ENCODE measurements at regions not wholly inside any gene's neighbourhood (a gene's known extent, or its start where the extent isn't known, plus 50 kb on each side); places are given as distances from the start of the nearest gene placed in this dataset.

- H3K36me3 Mint-ChIP-seq, result no peaks in the 10 kb centered on the region
- no peaks in the 10 kb centered on the region for H3K9me3 Mint-ChIP-seq
- H3K4me3 Mint-ChIP-seq, result no peak overlapping the region
- no peaks in the 10 kb centered on the region for H3K4me1 Mint-ChIP-seq
- no peak overlapping the region for H3K27ac Mint-ChIP-seq
- ATAC-seq (no peak), DNase-seq (ENCODE audit: low spot score) (no peak)
- TF ChIP-seq RORB (CRISPR knock-in tag; IDR thresholded peaks at IDR 0.05) (no peak), ZNF423 (CRISPR knock-in tag; IDR thresholded peaks at IDR 0.05) (no peak), ZNF416 (CRISPR knock-in tag; IDR thresholded peaks at IDR 0.05) (no peak), SP1 (CRISPR knock-in tag; conservative IDR thresholded peaks at IDR 0.05) (no peak), AFF4 (CRISPR knock-in tag; IDR thresholded peaks at IDR 0.05; ENCODE audit: borderline replicate concordance) (no peak), USF2 (CRISPR knock-in tag; IDR thresholded peaks at IDR 0.05) (no peak), ZNF317 (CRISPR knock-in tag; IDR thresholded peaks at IDR 0.05; ENCODE audit: borderline replicate concordance, low read depth) (no peak)
- ChIA-PET POLR2A (no interaction called here), CTCF (no interaction called here)
- no peaks in the 10 kb centered on the region for H3K27me3 Mint-ChIP-seq (ENCODE audit: low read depth)
These were observed 364.8 kb upstream of the GALNTL6 start for GRCh38 chr4:171448358-171448757.

- Mint-ChIP-seq H3K27me3 (ENCODE audit: low read depth) (no peaks in the 10 kb centered on the region), H3K36me3 (no peaks in the 10 kb centered on the region), H3K4me3 (no peak overlapping the region), H3K27ac (no peak overlapping the region), H3K4me1 (no peaks in the 10 kb centered on the region), H3K9me3 (no peaks in the 10 kb centered on the region)
- POLR2A ChIA-PET, result no interaction called here
- ATAC-seq, result no peak
- CTCF ChIA-PET, result no interaction called here
- DNase-seq (ENCODE audit: low spot score), result no peak
- TF ChIP-seq NFYB (CRISPR knock-in tag; conservative IDR thresholded peaks at IDR 0.05; ENCODE audit: low read depth), result no peak
- TF ChIP-seq ERG (CRISPR knock-in tag; IDR thresholded peaks at IDR 0.05), result no peak
- TF ChIP-seq ZBTB21 (CRISPR knock-in tag; IDR thresholded peaks at IDR 0.05; ENCODE audit: borderline replicate concordance), result no peak
- no peak for TF ChIP-seq ATF2 (CRISPR knock-in tag; IDR thresholded peaks at IDR 0.05; ENCODE audit: borderline replicate concordance, low read depth)
- TF ChIP-seq MYBL2 (CRISPR knock-in tag; IDR thresholded peaks at IDR 0.05), result no peak
- TF ChIP-seq KAT7 (CRISPR knock-in tag; IDR thresholded peaks at IDR 0.05; ENCODE audit: borderline replicate concordance), result no peak
- TF ChIP-seq MXD4 (CRISPR knock-in tag; IDR thresholded peaks at IDR 0.05; ENCODE audit: borderline replicate concordance), result no peak
- TF ChIP-seq JUN (CRISPR knock-in tag; IDR thresholded peaks at IDR 0.05), result no peak
- no peak for TF ChIP-seq E2F1 (CRISPR knock-in tag; IDR thresholded peaks at IDR 0.05)
- TF ChIP-seq ATF1 (CRISPR knock-in tag; IDR thresholded peaks at IDR 0.05), result no peak
- TF ChIP-seq ZBTB43 (CRISPR knock-in tag; IDR thresholded peaks at IDR 0.05), result no peak
- TF ChIP-seq STAT6 (CRISPR knock-in tag; conservative IDR thresholded peaks at IDR 0.05; ENCODE audit: low read depth), result no peak
- TF ChIP-seq TCF7 (CRISPR knock-in tag; IDR thresholded peaks at IDR 0.05; ENCODE audit: low read depth), result no peak
- no peak for TF ChIP-seq PREB (CRISPR knock-in tag; IDR thresholded peaks at IDR 0.05; ENCODE audit: borderline replicate concordance)
- TF ChIP-seq NR2C2 (CRISPR knock-in tag; IDR thresholded peaks at IDR 0.05), result no peak
These were observed 371.8 kb upstream of the GALNTL6 start for GRCh38 chr4:171441300-171441941.
